GM12878 (cell line): ENCODE measurements at regions not wholly inside any gene's neighbourhood (a gene's known extent, or its start where the extent isn't known, plus 50 kb on each side); places are given as distances from the start of the nearest gene placed in this dataset.

Experiments used
- CTCF ChIP-seq, 3 experiments: IDR thresholded peaks in 2 of 3; conservative IDR thresholded peaks in 1 of 3; 2 replicates each; pipeline ENCODE4 v1.5.1; 2011; ENCODE audit warnings: low read depth in 3 of 3, low read length in 3 of 3, mild to moderate bottlenecking in 3 of 3, control low read depth in 2 of 3, moderate library complexity in 2 of 3, inconsistent platforms in 1 of 3, mixed read lengths in 1 of 3; ENCODE audit not compliant: control insufficient read depth in 2 of 3, insufficient read depth in 1 of 3; ENCODE audit errors: extremely low read depth in 1 of 3
- EZH2 ChIP-seq: IDR thresholded peaks from 2 replicates; pipeline ENCODE4 v1.6.1; 2012; ENCODE audit warnings: low read depth, mild to moderate bottlenecking, control low read depth, inconsistent platforms, low read length, borderline replicate concordance; ENCODE audit not compliant: control insufficient read depth
- KLF5 ChIP-seq: fragments of 450-650 bp; IDR thresholded peaks from 2 replicates; pipeline ENCODE4 v1.6.1; 2014; ENCODE audit warnings: mild to moderate bottlenecking; ENCODE audit not compliant: partially characterized antibody
- SMARCA5 ChIP-seq: fragments of 450-650 bp; IDR thresholded peaks from 2 replicates; pipeline ENCODE4 v1.6.1; 2017; ENCODE audit warnings: mild to moderate bottlenecking
- SRF ChIP-seq, 2 experiments: IDR thresholded peaks; 2 replicates each; pipeline ENCODE4 v1.6.1; 2011; ENCODE audit warnings: low read depth in 2 of 2, low read length in 2 of 2, mild to moderate bottlenecking in 1 of 2, moderate library complexity in 1 of 2
- TCF3 ChIP-seq: IDR thresholded peaks from 2 replicates; pipeline ENCODE4 v1.6.1; 2012; ENCODE audit warnings: low read depth, mild to moderate bottlenecking, low read length, borderline replicate concordance; ENCODE audit not compliant: insufficient read depth

GRCh38 chr19:29323440-29324290, 110.7 kb upstream of the UQCRFS1 start:
- TF ChIP-seq CTCF (IDR thresholded peaks at IDR 0.05 in 2 of 3, conservative IDR thresholded peaks at IDR 0.05 in 1 of 3; ENCODE audit: control insufficient read depth in 2 of 3, extremely low read depth in 1 of 3, insufficient read depth in 1 of 3, low read depth in 3 of 3, low read length in 3 of 3) = no peak
- no peak for TF ChIP-seq SRF (IDR thresholded peaks at IDR 0.05; ENCODE audit: low read depth in 2 of 2, low read length in 2 of 2)
- no peak for TF ChIP-seq EZH2
- no peak for TF ChIP-seq TCF3
- TF ChIP-seq SMARCA5 = no peak
- no peak for TF ChIP-seq KLF5
